Endodermal cell (in vitro differentiated cells): ENCODE measurements at regions not wholly inside any gene's neighbourhood (a gene's known extent, or its start where the extent isn't known, plus 50 kb on each side); places are given as distances from the start of the nearest gene placed in this dataset.

Experiments
- DNase-seq: peaks from one replicate; pipeline ENCODE4 v3.0.0-alpha.2; 2017
- H3K27ac ChIP-seq: 2 replicates; pipeline ENCODE4 v1.5.1; 2013; ENCODE audit warnings: mild to moderate bottlenecking, low read depth, low read length, moderate library complexity
- H3K27me3 ChIP-seq: 2 replicates; pipeline ENCODE4 v1.6.1; 2013; ENCODE audit warnings: mild to moderate bottlenecking, low read length, moderate library complexity; ENCODE audit not compliant: insufficient read depth, control insufficient read depth, poor library complexity, severe bottlenecking
- H3K36me3 ChIP-seq: 2 replicates; pipeline ENCODE4 v1.7.0; 2013; ENCODE audit warnings: mild to moderate bottlenecking, low read length, moderate library complexity; ENCODE audit not compliant: control insufficient read depth, insufficient read depth
- H3K4me1 ChIP-seq: one replicate; pipeline ENCODE4 v1.7.0; 2013; ENCODE audit warnings: low read length; ENCODE audit not compliant: control insufficient read depth, insufficient read depth
- H3K4me3 ChIP-seq: 2 replicates; pipeline ENCODE4 v1.5.1; 2013; ENCODE audit warnings: mild to moderate bottlenecking, low read length, moderate library complexity
- H3K9ac ChIP-seq: 2 replicates; pipeline ENCODE4 v1.6.1; 2013; ENCODE audit warnings: mild to moderate bottlenecking, low read length, moderate library complexity; ENCODE audit not compliant: poor library complexity, severe bottlenecking; ENCODE audit errors: extremely low read depth
- H3K9me3 ChIP-seq: 2 replicates; pipeline ENCODE4 v1.6.1; 2013; ENCODE audit warnings: mild to moderate bottlenecking, low read length, moderate library complexity; ENCODE audit not compliant: control insufficient read depth
- H3K27ac Mint-ChIP-seq: 2 replicates; pipeline ENCODE4 v1.8.0; 2020; ENCODE audit warnings: mixed read lengths
- H3K27me3 Mint-ChIP-seq: 2 replicates; pipeline ENCODE4 v1.8.0; 2021; ENCODE audit warnings: mild to moderate bottlenecking, mixed read lengths; ENCODE audit not compliant: insufficient read depth
- H3K36me3 Mint-ChIP-seq: 2 replicates; pipeline ENCODE4 v1.8.0; 2020; ENCODE audit warnings: low read depth, mixed read lengths
- H3K4me1 Mint-ChIP-seq: 2 replicates; pipeline ENCODE4 v1.8.0; 2020; ENCODE audit warnings: mixed read lengths
- H3K4me3 Mint-ChIP-seq: 2 replicates; pipeline ENCODE4 v1.8.0; 2020; ENCODE audit warnings: mild to moderate bottlenecking, moderate library complexity, mixed read lengths
- H3K9me3 Mint-ChIP-seq: 2 replicates; pipeline ENCODE4 v1.8.0; 2020; ENCODE audit warnings: mild to moderate bottlenecking, mixed read lengths
- CTCF ChIP-seq: fragments of 200-600 bp; sonication (generic); conservative IDR thresholded peaks from 2 replicates; pipeline ENCODE4 v1.5.0; 2021; ENCODE audit warnings: antibody characterized with exemption, mild to moderate bottlenecking
- WGBS, 2 experiments: methylation state at CpG; one replicate each; pipeline versions ENCODE4 v1.1.5 to v1.1.7; 2013; ENCODE audit warnings: missing lambda C conversion rate in 2 of 2, mixed read lengths in 1 of 2; ENCODE audit not compliant: insufficient coverage in 1 of 2, insufficient read length in 1 of 2; 5-methylcytosine and 5-hydroxymethylcytosine counted together

DNA sequence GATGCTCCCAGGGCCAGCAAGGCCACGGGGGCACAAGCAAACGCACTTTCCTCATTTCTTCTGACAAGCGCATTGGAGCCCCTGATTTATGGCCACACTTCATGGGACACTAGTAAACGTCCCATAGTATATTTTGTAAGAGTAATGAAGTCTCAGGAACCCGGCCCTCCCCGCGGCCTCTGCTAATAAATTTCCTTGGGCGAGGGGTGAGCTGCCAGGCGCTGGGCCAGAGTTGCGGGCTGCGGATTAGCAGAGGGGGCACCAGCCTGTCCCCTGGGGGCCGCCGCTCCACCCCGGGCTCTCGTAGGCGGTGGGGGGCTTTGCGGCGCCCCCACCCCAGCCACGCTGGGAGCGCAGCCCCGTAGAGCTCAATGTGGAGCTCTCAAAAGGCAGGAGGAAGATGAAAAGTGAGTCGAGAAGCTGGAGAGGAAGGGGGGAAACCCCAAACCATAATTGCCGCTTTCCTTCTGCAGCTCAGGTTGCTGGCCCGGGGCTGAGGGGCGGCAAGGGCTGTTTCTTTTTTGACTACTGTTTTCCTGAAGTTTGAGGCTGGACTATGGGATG lies 173.6 kb downstream of the CDC5L start:
- no peaks in the 10 kb centered on the region for H3K9me3 ChIP-seq
- Mint-ChIP-seq H3K27me3 (no peaks in the 10 kb centered on the region), H3K9me3 (no peaks in the 10 kb centered on the region), H3K4me1 (peaks cover 34% of the 10 kb centered on the region), H3K36me3 (no peaks in the 10 kb centered on the region), H3K4me3 (no peak overlapping the region), H3K27ac (no peak overlapping the region)
- no peak overlapping the region for H3K4me3 ChIP-seq
- no peak overlapping the region for H3K27ac ChIP-seq
- no peaks in the 10 kb centered on the region for H3K36me3 ChIP-seq
- peaks cover 10% of the 10 kb centered on the region for H3K4me1 ChIP-seq
- no peaks in the 10 kb centered on the region for H3K27me3 ChIP-seq
- TF ChIP-seq CTCF, result no peak
- DNase-seq, result peak; percentile 49
- H3K9ac ChIP-seq, result no peak overlapping the region
- 85 to 88% methylated on average over 12 to 24 of the region's 25 CpGs for WGBS, 2 experiments

DNA sequence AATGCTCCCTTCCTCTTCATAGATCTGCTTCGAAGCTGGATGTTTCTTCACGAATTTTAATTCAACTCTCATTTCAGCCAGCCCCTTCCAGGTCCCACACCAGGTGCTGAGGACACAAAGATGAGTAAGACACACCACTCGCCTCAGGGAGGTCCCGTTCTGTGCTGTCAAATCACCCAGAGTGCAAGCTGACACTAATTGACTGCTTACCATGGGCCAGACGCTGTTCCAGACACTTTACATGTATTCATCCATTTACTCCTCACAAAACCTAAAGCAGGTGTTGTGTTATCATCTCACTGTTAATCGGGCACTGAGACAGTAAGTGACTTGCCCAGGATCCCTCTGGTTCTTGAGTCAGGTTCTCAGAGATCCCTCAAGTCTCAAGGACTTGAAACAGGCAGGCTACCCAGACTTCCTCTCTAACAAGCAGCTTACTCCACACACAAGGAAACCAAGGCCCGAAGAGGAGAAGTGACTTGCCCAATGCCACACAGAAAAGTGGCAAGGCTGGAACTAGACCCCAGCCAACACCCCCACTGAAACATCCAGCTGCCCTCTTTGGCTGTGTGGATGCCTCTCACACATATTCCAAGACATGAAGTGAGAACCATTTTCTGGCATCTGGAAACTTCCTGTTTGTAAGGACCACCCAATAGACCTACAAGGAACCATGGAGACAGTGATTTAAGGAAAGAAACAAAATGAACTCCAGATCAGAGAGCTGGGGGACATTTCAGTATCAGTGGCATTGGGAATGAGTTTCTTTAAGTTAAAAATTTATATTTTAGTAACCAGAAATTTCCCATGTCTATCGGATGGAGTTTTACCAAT lies 174.5 kb downstream of the CDC5L start:
- no peak for DNase-seq
- Histone ChIP-seq H3K4me3 (no peak overlapping the region), H3K9me3 (no peaks in the 10 kb centered on the region), H3K4me1 (peaks cover 10% of the 10 kb centered on the region), H3K27me3 (no peaks in the 10 kb centered on the region), H3K36me3 (no peaks in the 10 kb centered on the region), H3K27ac (no peak overlapping the region), H3K9ac (no peak overlapping the region)
- 75 to 86% methylated on average over 4 to 8 of the region's 8 CpGs for WGBS, 2 experiments
- no peaks in the 10 kb centered on the region for H3K9me3 Mint-ChIP-seq
- no peaks in the 10 kb centered on the region for H3K27me3 Mint-ChIP-seq
- no peak overlapping the region for H3K4me3 Mint-ChIP-seq
- no peaks in the 10 kb centered on the region for H3K36me3 Mint-ChIP-seq
- peaks cover 34% of the 10 kb centered on the region for H3K4me1 Mint-ChIP-seq
- no peak overlapping the region for H3K27ac Mint-ChIP-seq
- no peak for TF ChIP-seq CTCF

DNA sequence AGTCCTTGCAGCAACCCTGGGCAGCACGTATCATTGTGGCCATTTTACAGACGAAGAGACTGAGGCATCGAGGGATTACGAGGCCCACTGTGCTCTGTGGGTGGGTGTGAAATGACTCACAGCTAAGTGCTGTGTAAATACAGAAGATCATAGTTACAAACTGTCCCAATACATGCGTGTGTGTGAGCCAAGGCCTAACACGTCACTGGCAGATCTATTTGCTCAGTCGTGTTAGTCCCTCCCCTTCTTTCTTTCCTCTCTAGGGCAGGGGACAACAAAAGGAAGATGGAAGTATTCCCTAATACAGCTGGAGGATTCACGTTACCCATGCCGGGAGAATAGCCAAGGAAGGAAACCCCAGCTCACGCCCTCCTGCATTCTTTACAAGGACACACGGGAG lies 175.9 kb downstream of the CDC5L start:
- Histone ChIP-seq H3K4me3 (no peak overlapping the region), H3K36me3 (no peaks in the 10 kb centered on the region), H3K27ac (no peak overlapping the region), H3K4me1 (peaks cover 10% of the 10 kb centered on the region), H3K9ac (no peak overlapping the region), H3K27me3 (no peaks in the 10 kb centered on the region), H3K9me3 (no peaks in the 10 kb centered on the region)
- Mint-ChIP-seq H3K4me1 (peaks cover 31% of the 10 kb centered on the region), H3K27ac (no peak overlapping the region), H3K4me3 (no peak overlapping the region), H3K9me3 (no peaks in the 10 kb centered on the region), H3K36me3 (no peaks in the 10 kb centered on the region), H3K27me3 (no peaks in the 10 kb centered on the region)
- no peak for DNase-seq
- WGBS, 2 experiments, result 76 to 90% methylated on average over 10 to 11 of the region's 11 CpGs
- TF ChIP-seq CTCF, result no peak
